ENCODE measurements at regions not wholly inside any gene's neighbourhood (a gene's known extent, or its start where the extent isn't known, plus 50 kb on each side); places are given as distances from the start of the nearest gene placed in this dataset.

- H3K4me3 ChIP-seq: no peak overlapping the region
Measured at GRCh38 chr9:79196606-79197005, 375.2 kb upstream of the TLE4 start.

GRCh38 chr9:79200336-79200735, 371.4 kb upstream of the TLE4 start:
- H3K4me3 ChIP-seq: no peak overlapping the region
- no peaks in the 10 kb centered on the region for H3K4me1 ChIP-seq
- intact Hi-C loops (cut with DNase I): no loop called here
- no peak for TF ChIP-seq CTCF (IDR thresholded peaks at IDR 0.05)
- no peaks in the 10 kb centered on the region for H3K36me3 ChIP-seq
- H3K27ac ChIP-seq: no peak overlapping the region
- no peak for DNase-seq
- no peak overlapping the region for H3K9ac ChIP-seq (ENCODE audit: low read depth in 2 of 2, low read length in 2 of 2)
- no peaks in the 10 kb centered on the region for H3K9me3 ChIP-seq
- no peaks in the 10 kb centered on the region for H3K27me3 ChIP-seq

More at GRCh38 chr9:79196606-79197005, 375.2 kb upstream of the TLE4 start:
- no peak for DNase-seq
- H3K4me1 ChIP-seq: no peaks in the 10 kb centered on the region
- H3K36me3 ChIP-seq: no peaks in the 10 kb centered on the region
- H3K9ac ChIP-seq (ENCODE audit: low read depth in 2 of 2, low read length in 2 of 2): no peak overlapping the region
- no peaks in the 10 kb centered on the region for H3K27me3 ChIP-seq
- H3K27ac ChIP-seq: no peak overlapping the region
- intact Hi-C loops (cut with DNase I): no loop called here
- H3K9me3 ChIP-seq: no peaks in the 10 kb centered on the region
- no peak for TF ChIP-seq CTCF (IDR thresholded peaks at IDR 0.05)

GRCh38 chr9:79201636-79202035, 370.1 kb upstream of the TLE4 start:
- DNase-seq: no peak
- no peak overlapping the region for H3K27ac ChIP-seq
- H3K36me3 ChIP-seq: no peaks in the 10 kb centered on the region
- no peak overlapping the region for H3K4me3 ChIP-seq
- no peaks in the 10 kb centered on the region for H3K9me3 ChIP-seq
- no peak overlapping the region for H3K9ac ChIP-seq (ENCODE audit: low read depth in 2 of 2, low read length in 2 of 2)
- no peak for TF ChIP-seq CTCF (IDR thresholded peaks at IDR 0.05)
- H3K27me3 ChIP-seq: no peaks in the 10 kb centered on the region
- H3K4me1 ChIP-seq: no peaks in the 10 kb centered on the region
- intact Hi-C loops (cut with DNase I): no loop called here

- Histone ChIP-seq H3K9me3 (no peaks in the 10 kb centered on the region), H3K36me3 (no peaks in the 10 kb centered on the region), H3K27me3 (no peaks in the 10 kb centered on the region), H3K4me1 (no peaks in the 10 kb centered on the region), H3K4me3 (no peak overlapping the region), H3K27ac (no peak overlapping the region), H3K9ac (ENCODE audit: low read depth in 2 of 2, low read length in 2 of 2) (no peak overlapping the region)
- no peak for TF ChIP-seq CTCF (IDR thresholded peaks at IDR 0.05)
- no peak for DNase-seq
- intact Hi-C loops (cut with DNase I): no loop called here
Measured at GRCh38 chr9:79208791-79209396, 362.9 kb upstream of the TLE4 start.

- Histone ChIP-seq H3K27me3 (no peaks in the 10 kb centered on the region), H3K9ac (ENCODE audit: low read depth in 2 of 2, low read length in 2 of 2) (no peak overlapping the region), H3K27ac (no peak overlapping the region), H3K9me3 (no peaks in the 10 kb centered on the region), H3K36me3 (no peaks in the 10 kb centered on the region), H3K4me1 (no peaks in the 10 kb centered on the region), H3K4me3 (no peak overlapping the region)
- no peak for TF ChIP-seq CTCF (IDR thresholded peaks at IDR 0.05)
- no peak for DNase-seq
- intact Hi-C loops (cut with DNase I): no loop called here
Measured at GRCh38 chr9:79210541-79211243, 361.1 kb upstream of the TLE4 start.

Data from colonic mucosa (tissue), 4 donors.